ENCODE measurements at regions not wholly inside any gene's neighbourhood (a gene's known extent, or its start where the extent isn't known, plus 50 kb on each side); places are given as distances from the start of the nearest gene placed in this dataset.
A peak's percentile ranks its signal among the peaks of the same experiment; 100 is the strongest.

GRCh38 chr14:85235868-85236267, 294.1 kb upstream of the FLRT2 start:
- no peak overlapping the region for H3K27ac ChIP-seq (ENCODE audit: low read depth, low read length)
- H3K4me3 ChIP-seq (ENCODE audit: low read length): no peak overlapping the region
- no peaks in the 10 kb centered on the region for H3K36me3 ChIP-seq (ENCODE audit: control insufficient read depth, insufficient read depth, low read length)
- no peaks in the 10 kb centered on the region for H3K4me1 ChIP-seq (ENCODE audit: control insufficient read depth, insufficient read depth, low read length)
- no peaks in the 10 kb centered on the region for H3K27me3 ChIP-seq (ENCODE audit: control insufficient read depth, insufficient read depth, low read length)
- H3K9ac ChIP-seq (ENCODE audit: low read length): no peak overlapping the region

GRCh38 chr14:85236296-85236695, 293.6 kb upstream of the FLRT2 start:
- no peaks in the 10 kb centered on the region for H3K36me3 ChIP-seq (ENCODE audit: control insufficient read depth, insufficient read depth, low read length)
- no peak overlapping the region for H3K27ac ChIP-seq (ENCODE audit: low read depth, low read length)
- no peak overlapping the region for H3K4me3 ChIP-seq (ENCODE audit: low read length)
- H3K9ac ChIP-seq (ENCODE audit: low read length): no peak overlapping the region
- H3K27me3 ChIP-seq (ENCODE audit: control insufficient read depth, insufficient read depth, low read length): no peaks in the 10 kb centered on the region
- H3K4me1 ChIP-seq (ENCODE audit: control insufficient read depth, insufficient read depth, low read length): no peaks in the 10 kb centered on the region

- H3K27me3 ChIP-seq (ENCODE audit: control insufficient read depth, insufficient read depth, low read length): no peaks in the 10 kb centered on the region
- no peak overlapping the region for H3K9ac ChIP-seq (ENCODE audit: low read length)
- H3K36me3 ChIP-seq (ENCODE audit: control insufficient read depth, insufficient read depth, low read length): no peaks in the 10 kb centered on the region
- no peaks in the 10 kb centered on the region for H3K4me1 ChIP-seq (ENCODE audit: control insufficient read depth, insufficient read depth, low read length)
- no peak overlapping the region for H3K4me3 ChIP-seq (ENCODE audit: low read length)
- no peak overlapping the region for H3K27ac ChIP-seq (ENCODE audit: low read depth, low read length)
Observed at GRCh38 chr14:85239791-85240190, 290.2 kb upstream of the FLRT2 start.

GRCh38 chr14:85241022-85241855, 288.7 kb upstream of the FLRT2 start:
- no peak overlapping the region for H3K9ac ChIP-seq (ENCODE audit: low read length)
- H3K36me3 ChIP-seq (ENCODE audit: control insufficient read depth, insufficient read depth, low read length): no peaks in the 10 kb centered on the region
- peak overlapping the region; percentile 33 for H3K4me3 ChIP-seq (ENCODE audit: low read length)
- H3K27ac ChIP-seq (ENCODE audit: low read depth, low read length): no peak overlapping the region
- H3K4me1 ChIP-seq (ENCODE audit: control insufficient read depth, insufficient read depth, low read length): no peaks in the 10 kb centered on the region
- no peaks in the 10 kb centered on the region for H3K27me3 ChIP-seq (ENCODE audit: control insufficient read depth, insufficient read depth, low read length)

- Histone ChIP-seq H3K9ac (ENCODE audit: low read length) (no peak overlapping the region), H3K27ac (ENCODE audit: low read depth, low read length) (no peak overlapping the region), H3K36me3 (ENCODE audit: control insufficient read depth, insufficient read depth, low read length) (no peaks in the 10 kb centered on the region), H3K4me1 (ENCODE audit: control insufficient read depth, insufficient read depth, low read length) (no peaks in the 10 kb centered on the region), H3K27me3 (ENCODE audit: control insufficient read depth, insufficient read depth, low read length) (no peaks in the 10 kb centered on the region), H3K4me3 (ENCODE audit: low read length) (no peak overlapping the region)
Observed at GRCh38 chr14:85242666-85243065, 287.3 kb upstream of the FLRT2 start.

GRCh38 chr14:85243321-85243720, 286.6 kb upstream of the FLRT2 start:
- Histone ChIP-seq H3K4me3 (ENCODE audit: low read length) (no peak overlapping the region), H3K36me3 (ENCODE audit: control insufficient read depth, insufficient read depth, low read length) (no peaks in the 10 kb centered on the region), H3K9ac (ENCODE audit: low read length) (no peak overlapping the region), H3K27ac (ENCODE audit: low read depth, low read length) (no peak overlapping the region), H3K4me1 (ENCODE audit: control insufficient read depth, insufficient read depth, low read length) (no peaks in the 10 kb centered on the region), H3K27me3 (ENCODE audit: control insufficient read depth, insufficient read depth, low read length) (no peaks in the 10 kb centered on the region)

- Histone ChIP-seq H3K9ac (ENCODE audit: low read length) (no peak overlapping the region), H3K4me3 (ENCODE audit: low read length) (no peak overlapping the region), H3K27ac (ENCODE audit: low read depth, low read length) (no peak overlapping the region), H3K27me3 (ENCODE audit: control insufficient read depth, insufficient read depth, low read length) (no peaks in the 10 kb centered on the region), H3K4me1 (ENCODE audit: control insufficient read depth, insufficient read depth, low read length) (no peaks in the 10 kb centered on the region), H3K36me3 (ENCODE audit: control insufficient read depth, insufficient read depth, low read length) (no peaks in the 10 kb centered on the region)
Observed at GRCh38 chr14:85247071-85247470, 282.9 kb upstream of the FLRT2 start.

- Histone ChIP-seq H3K27ac (ENCODE audit: low read depth, low read length) (no peak overlapping the region), H3K4me1 (ENCODE audit: control insufficient read depth, insufficient read depth, low read length) (no peaks in the 10 kb centered on the region), H3K9ac (ENCODE audit: low read length) (no peak overlapping the region), H3K36me3 (ENCODE audit: control insufficient read depth, insufficient read depth, low read length) (no peaks in the 10 kb centered on the region), H3K4me3 (ENCODE audit: low read length) (no peak overlapping the region), H3K27me3 (ENCODE audit: control insufficient read depth, insufficient read depth, low read length) (no peaks in the 10 kb centered on the region)
Observed at GRCh38 chr14:85248881-85249635, 280.9 kb upstream of the FLRT2 start.

GRCh38 chr14:85250414-85251189, 279.3 kb upstream of the FLRT2 start:
- H3K27ac ChIP-seq (ENCODE audit: low read depth, low read length): no peak overlapping the region
- no peak overlapping the region for H3K4me3 ChIP-seq (ENCODE audit: low read length)
- no peak overlapping the region for H3K9ac ChIP-seq (ENCODE audit: low read length)
- no peaks in the 10 kb centered on the region for H3K4me1 ChIP-seq (ENCODE audit: control insufficient read depth, insufficient read depth, low read length)
- no peaks in the 10 kb centered on the region for H3K36me3 ChIP-seq (ENCODE audit: control insufficient read depth, insufficient read depth, low read length)
- H3K27me3 ChIP-seq (ENCODE audit: control insufficient read depth, insufficient read depth, low read length): no peaks in the 10 kb centered on the region

GRCh38 chr14:85252011-85252410, 277.9 kb upstream of the FLRT2 start:
- Histone ChIP-seq H3K27ac (ENCODE audit: low read depth, low read length) (no peak overlapping the region), H3K4me1 (ENCODE audit: control insufficient read depth, insufficient read depth, low read length) (no peaks in the 10 kb centered on the region), H3K27me3 (ENCODE audit: control insufficient read depth, insufficient read depth, low read length) (no peaks in the 10 kb centered on the region), H3K36me3 (ENCODE audit: control insufficient read depth, insufficient read depth, low read length) (no peaks in the 10 kb centered on the region), H3K4me3 (ENCODE audit: low read length) (no peak overlapping the region), H3K9ac (ENCODE audit: low read length) (no peak overlapping the region)

GRCh38 chr14:85254711-85255110, 275.2 kb upstream of the FLRT2 start:
- no peaks in the 10 kb centered on the region for H3K36me3 ChIP-seq (ENCODE audit: control insufficient read depth, insufficient read depth, low read length)
- no peak overlapping the region for H3K4me3 ChIP-seq (ENCODE audit: low read length)
- H3K9ac ChIP-seq (ENCODE audit: low read length): no peak overlapping the region
- no peak overlapping the region for H3K27ac ChIP-seq (ENCODE audit: low read depth, low read length)
- H3K27me3 ChIP-seq (ENCODE audit: control insufficient read depth, insufficient read depth, low read length): no peaks in the 10 kb centered on the region
- H3K4me1 ChIP-seq (ENCODE audit: control insufficient read depth, insufficient read depth, low read length): no peaks in the 10 kb centered on the region

- no peaks in the 10 kb centered on the region for H3K36me3 ChIP-seq (ENCODE audit: control insufficient read depth, insufficient read depth, low read length)
- H3K4me3 ChIP-seq (ENCODE audit: low read length): no peak overlapping the region
- no peak overlapping the region for H3K9ac ChIP-seq (ENCODE audit: low read length)
- no peaks in the 10 kb centered on the region for H3K4me1 ChIP-seq (ENCODE audit: control insufficient read depth, insufficient read depth, low read length)
- H3K27me3 ChIP-seq (ENCODE audit: control insufficient read depth, insufficient read depth, low read length): no peaks in the 10 kb centered on the region
- no peak overlapping the region for H3K27ac ChIP-seq (ENCODE audit: low read depth, low read length)
Observed at GRCh38 chr14:85257287-85257686, 272.7 kb upstream of the FLRT2 start.

Measured in rectal smooth muscle tissue (tissue), 1 donor.